GM23338 (cell line): ENCODE measurements at regions not wholly inside any gene's neighbourhood (a gene's known extent, or its start where the extent isn't known, plus 50 kb on each side); places are given as distances from the start of the nearest gene placed in this dataset.

ENCODE experiments used
- ATAC-seq: fragments of 200-7000 bp; cut with Tn5 transposase; 3 replicates; pipeline ENCODE4 v1.9.1; 2020
- DNase-seq: peaks from one replicate; pipeline ENCODE4 v3.0.0-alpha.2; 2015; ENCODE audit warnings: low spot score
- H2AFZ ChIP-seq: fragments of 200-600 bp; sonication (generic); 2 replicates; pipeline ENCODE4 v1.8.0; 2016; ENCODE audit warnings: antibody characterized with exemption, mild to moderate bottlenecking, moderate library complexity
- H3F3A ChIP-seq: fragments of 200-600 bp; sonication (generic); replicated peaks from 2 replicates; pipeline ENCODE4 v1.8.0; 2017; ENCODE audit warnings: antibody characterized with exemption, mixed run types, low read depth
- H3K27ac ChIP-seq: fragments of 200-600 bp; sonication (generic); 2 replicates; pipeline ENCODE4 v1.6.1; 2016; ENCODE audit warnings: low read depth
- H3K27me3 ChIP-seq: fragments of 200-600 bp; sonication (generic); 2 replicates; pipeline ENCODE4 v1.8.0; 2016; ENCODE audit warnings: mild to moderate bottlenecking, mixed run types, moderate library complexity; ENCODE audit not compliant: insufficient read depth
- H3K36me3 ChIP-seq: fragments of 200-600 bp; sonication (generic); 2 replicates; pipeline ENCODE4 v1.8.0; 2016; ENCODE audit warnings: mild to moderate bottlenecking; ENCODE audit not compliant: insufficient read depth
- H3K4me1 ChIP-seq: fragments of 200-600 bp; sonication (generic); 2 replicates; pipeline ENCODE4 v1.8.0; 2016; ENCODE audit warnings: mild to moderate bottlenecking, moderate library complexity; ENCODE audit not compliant: insufficient read depth
- H3K4me2 ChIP-seq: fragments of 200-600 bp; sonication (generic); 2 replicates; pipeline ENCODE4 v1.7.1; 2017; ENCODE audit warnings: mixed run types
- H3K4me3 ChIP-seq: fragments of 200-600 bp; sonication (generic); 2 replicates; pipeline ENCODE4 v1.6.1; 2016; ENCODE audit warnings: mixed run types
- H3K79me2 ChIP-seq: fragments of 200-600 bp; sonication (generic); replicated peaks from 2 replicates; pipeline ENCODE4 v1.8.0; 2017; ENCODE audit warnings: mild to moderate bottlenecking; ENCODE audit not compliant: insufficient read depth
- H3K9me2 ChIP-seq: fragments of 200-600 bp; sonication (generic); 2 replicates; pipeline ENCODE4 v1.8.0; 2017; ENCODE audit not compliant: insufficient read depth
- H4K20me1 ChIP-seq: fragments of 200-600 bp; sonication (generic); replicated peaks from 2 replicates; pipeline ENCODE4 v1.8.0; 2017; ENCODE audit warnings: mild to moderate bottlenecking; ENCODE audit not compliant: insufficient read depth
- H3K27ac Mint-ChIP-seq: 2 replicates; pipeline ENCODE4 v1.8.0; 2020; ENCODE audit warnings: inconsistent platforms, mild to moderate bottlenecking, moderate library complexity, mixed read lengths
- H3K27me3 Mint-ChIP-seq: 3 replicates; pipeline ENCODE4 v1.8.0; 2022; ENCODE audit warnings: low read depth, mild to moderate bottlenecking, moderate library complexity, mixed read lengths, inconsistent platforms; ENCODE audit not compliant: insufficient read depth, poor library complexity
- H3K36me3 Mint-ChIP-seq: 3 replicates; pipeline ENCODE4 v1.8.0; 2021; ENCODE audit warnings: low read depth, mild to moderate bottlenecking, inconsistent platforms, moderate library complexity, mixed read lengths
- H3K4me1 Mint-ChIP-seq: 3 replicates; pipeline ENCODE4 v1.8.0; 2020; ENCODE audit warnings: mild to moderate bottlenecking, inconsistent platforms, mixed read lengths
- H3K4me3 Mint-ChIP-seq: 3 replicates; pipeline ENCODE4 v1.8.0; 2021; ENCODE audit warnings: moderate library complexity, mild to moderate bottlenecking, inconsistent platforms, mixed read lengths
- H3K9me3 Mint-ChIP-seq: 3 replicates; pipeline ENCODE4 v1.8.0; 2020; ENCODE audit warnings: moderate library complexity, mild to moderate bottlenecking, inconsistent platforms, mixed read lengths
- CREB1 ChIP-seq: fragments of 250-450 bp; sonication (Bioruptor Pico); IDR thresholded peaks from 2 replicates; pipeline ENCODE4 v1.5.0; 2020; ENCODE audit warnings: low read depth, mild to moderate bottlenecking, moderate library complexity
- EZH2 ChIP-seq: fragments of 200-600 bp; sonication (generic); IDR thresholded peaks from one replicate; pipeline ENCODE4 v1.8.0; 2017; ENCODE audit warnings: antibody characterized with exemption, mild to moderate bottlenecking, low read depth; ENCODE audit not compliant: unreplicated experiment
- EZH2phosphoT487 ChIP-seq: fragments of 200-600 bp; sonication (generic); IDR thresholded peaks from one replicate; pipeline ENCODE4 v1.8.1; 2018; ENCODE audit warnings: antibody characterized with exemption; ENCODE audit not compliant: unreplicated experiment
- JUNB ChIP-seq: IDR thresholded peaks from one replicate; pipeline ENCODE4 v1.6.1; 2016; ENCODE audit warnings: antibody characterized with exemption; ENCODE audit not compliant: unreplicated experiment
- NANOG ChIP-seq: IDR thresholded peaks from 2 replicates; pipeline ENCODE4 v1.6.1; 2016; ENCODE audit warnings: antibody characterized with exemption, borderline replicate concordance
- POLR2AphosphoS5 ChIP-seq: IDR thresholded peaks from 2 replicates; pipeline ENCODE4 v1.6.1; 2016; ENCODE audit warnings: antibody characterized with exemption, low read depth
- REST ChIP-seq: IDR thresholded peaks from one replicate; pipeline ENCODE4 v1.6.1; 2018; ENCODE audit warnings: antibody characterized with exemption; ENCODE audit not compliant: unreplicated experiment
- STAT1 ChIP-seq: IDR thresholded peaks from one replicate; pipeline ENCODE4 v1.6.1; 2016; ENCODE audit warnings: antibody characterized with exemption; ENCODE audit not compliant: unreplicated experiment
- ZNF114 ChIP-seq: fragments of 250-450 bp; sonication (Bioruptor Pico); IDR thresholded peaks from 2 replicates; pipeline ENCODE4 v1.5.0; 2020; ENCODE audit warnings: mild to moderate bottlenecking, moderate library complexity
- ZNF331 ChIP-seq: fragments of 250-450 bp; sonication (Bioruptor Pico); IDR thresholded peaks from 2 replicates; pipeline ENCODE4 v1.5.0; 2020; ENCODE audit warnings: low read depth, mild to moderate bottlenecking, moderate library complexity
- TF ChIP-seq, protein P1 (sequence below): fragments of 250-450 bp; sonication (Bioruptor Pico); IDR thresholded peaks from 2 replicates; pipeline ENCODE4 v1.5.0; 2020; ENCODE audit warnings: mild to moderate bottlenecking, moderate library complexity
- TF ChIP-seq, protein P2 (sequence below): IDR thresholded peaks from 2 replicates; pipeline ENCODE4 v1.6.1; 2016; ENCODE audit warnings: antibody characterized with exemption
- TF ChIP-seq, protein P3 (sequence below), 2 experiments: fragments of 200-600 bp in 1 of 2; sonication (generic) in 1 of 2; conservative IDR thresholded peaks; 2 replicates each; pipeline versions ENCODE4 v1.5.1 to v1.6.1; 2016 to 2017; ENCODE audit warnings: antibody characterized with exemption in 2 of 2, low read depth in 2 of 2, mild to moderate bottlenecking in 2 of 2, moderate library complexity in 1 of 2

DNA sequence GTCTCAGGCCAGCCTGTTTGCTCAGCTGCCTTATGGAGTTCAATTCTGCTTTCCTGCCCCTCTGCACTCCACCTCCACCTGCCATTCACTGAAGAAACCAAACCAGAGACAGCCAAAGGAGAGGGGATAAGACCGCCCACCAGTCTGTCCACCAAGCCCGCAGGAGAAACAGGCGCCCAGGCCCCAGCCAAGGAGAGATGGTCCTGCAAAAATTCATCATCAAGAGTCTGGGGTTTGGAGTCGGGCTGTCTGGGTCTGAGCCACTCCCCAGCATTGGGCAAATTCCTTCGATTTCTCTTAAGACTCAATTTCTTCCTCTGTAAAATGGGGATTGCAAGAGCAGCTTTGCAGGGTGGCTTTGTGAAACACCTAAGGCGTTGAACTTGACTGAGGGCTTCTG, 121.4 kb upstream of the RUNX3 start:
- Histone ChIP-seq H3K9me2 (no peaks in the 10 kb centered on the region), H3F3A (no peaks in the 10 kb centered on the region), H3K27ac (no peak overlapping the region), H4K20me1 (no peaks in the 10 kb centered on the region), H3K79me2 (no peaks in the 10 kb centered on the region), H3K4me1 (peaks cover 7% of the 10 kb centered on the region), H3K4me2 (no peak overlapping the region), H3K36me3 (no peaks in the 10 kb centered on the region), H3K27me3 (no peaks in the 10 kb centered on the region), H3K4me3 (no peak overlapping the region), H2AFZ (no peak overlapping the region)
- DNase-seq (no peak), ATAC-seq (no peak)
- no peak overlapping the region for H3K4me3 Mint-ChIP-seq
- peaks cover 19% of the 10 kb centered on the region for H3K4me1 Mint-ChIP-seq
- no peaks in the 10 kb centered on the region for H3K9me3 Mint-ChIP-seq
- TF ChIP-seq ZNF331 (CRISPR knock-in tag) (no peak), NANOG (no peak), EZH2 (no peak), REST (no peak), EZH2phosphoT487 (no peak), ZNF114 (CRISPR knock-in tag) (no peak), POLR2AphosphoS5 (no peak), JUNB (no peak), STAT1 (no peak), CREB1 (CRISPR knock-in tag) (no peak)
- TF ChIP-seq, protein P1, sequence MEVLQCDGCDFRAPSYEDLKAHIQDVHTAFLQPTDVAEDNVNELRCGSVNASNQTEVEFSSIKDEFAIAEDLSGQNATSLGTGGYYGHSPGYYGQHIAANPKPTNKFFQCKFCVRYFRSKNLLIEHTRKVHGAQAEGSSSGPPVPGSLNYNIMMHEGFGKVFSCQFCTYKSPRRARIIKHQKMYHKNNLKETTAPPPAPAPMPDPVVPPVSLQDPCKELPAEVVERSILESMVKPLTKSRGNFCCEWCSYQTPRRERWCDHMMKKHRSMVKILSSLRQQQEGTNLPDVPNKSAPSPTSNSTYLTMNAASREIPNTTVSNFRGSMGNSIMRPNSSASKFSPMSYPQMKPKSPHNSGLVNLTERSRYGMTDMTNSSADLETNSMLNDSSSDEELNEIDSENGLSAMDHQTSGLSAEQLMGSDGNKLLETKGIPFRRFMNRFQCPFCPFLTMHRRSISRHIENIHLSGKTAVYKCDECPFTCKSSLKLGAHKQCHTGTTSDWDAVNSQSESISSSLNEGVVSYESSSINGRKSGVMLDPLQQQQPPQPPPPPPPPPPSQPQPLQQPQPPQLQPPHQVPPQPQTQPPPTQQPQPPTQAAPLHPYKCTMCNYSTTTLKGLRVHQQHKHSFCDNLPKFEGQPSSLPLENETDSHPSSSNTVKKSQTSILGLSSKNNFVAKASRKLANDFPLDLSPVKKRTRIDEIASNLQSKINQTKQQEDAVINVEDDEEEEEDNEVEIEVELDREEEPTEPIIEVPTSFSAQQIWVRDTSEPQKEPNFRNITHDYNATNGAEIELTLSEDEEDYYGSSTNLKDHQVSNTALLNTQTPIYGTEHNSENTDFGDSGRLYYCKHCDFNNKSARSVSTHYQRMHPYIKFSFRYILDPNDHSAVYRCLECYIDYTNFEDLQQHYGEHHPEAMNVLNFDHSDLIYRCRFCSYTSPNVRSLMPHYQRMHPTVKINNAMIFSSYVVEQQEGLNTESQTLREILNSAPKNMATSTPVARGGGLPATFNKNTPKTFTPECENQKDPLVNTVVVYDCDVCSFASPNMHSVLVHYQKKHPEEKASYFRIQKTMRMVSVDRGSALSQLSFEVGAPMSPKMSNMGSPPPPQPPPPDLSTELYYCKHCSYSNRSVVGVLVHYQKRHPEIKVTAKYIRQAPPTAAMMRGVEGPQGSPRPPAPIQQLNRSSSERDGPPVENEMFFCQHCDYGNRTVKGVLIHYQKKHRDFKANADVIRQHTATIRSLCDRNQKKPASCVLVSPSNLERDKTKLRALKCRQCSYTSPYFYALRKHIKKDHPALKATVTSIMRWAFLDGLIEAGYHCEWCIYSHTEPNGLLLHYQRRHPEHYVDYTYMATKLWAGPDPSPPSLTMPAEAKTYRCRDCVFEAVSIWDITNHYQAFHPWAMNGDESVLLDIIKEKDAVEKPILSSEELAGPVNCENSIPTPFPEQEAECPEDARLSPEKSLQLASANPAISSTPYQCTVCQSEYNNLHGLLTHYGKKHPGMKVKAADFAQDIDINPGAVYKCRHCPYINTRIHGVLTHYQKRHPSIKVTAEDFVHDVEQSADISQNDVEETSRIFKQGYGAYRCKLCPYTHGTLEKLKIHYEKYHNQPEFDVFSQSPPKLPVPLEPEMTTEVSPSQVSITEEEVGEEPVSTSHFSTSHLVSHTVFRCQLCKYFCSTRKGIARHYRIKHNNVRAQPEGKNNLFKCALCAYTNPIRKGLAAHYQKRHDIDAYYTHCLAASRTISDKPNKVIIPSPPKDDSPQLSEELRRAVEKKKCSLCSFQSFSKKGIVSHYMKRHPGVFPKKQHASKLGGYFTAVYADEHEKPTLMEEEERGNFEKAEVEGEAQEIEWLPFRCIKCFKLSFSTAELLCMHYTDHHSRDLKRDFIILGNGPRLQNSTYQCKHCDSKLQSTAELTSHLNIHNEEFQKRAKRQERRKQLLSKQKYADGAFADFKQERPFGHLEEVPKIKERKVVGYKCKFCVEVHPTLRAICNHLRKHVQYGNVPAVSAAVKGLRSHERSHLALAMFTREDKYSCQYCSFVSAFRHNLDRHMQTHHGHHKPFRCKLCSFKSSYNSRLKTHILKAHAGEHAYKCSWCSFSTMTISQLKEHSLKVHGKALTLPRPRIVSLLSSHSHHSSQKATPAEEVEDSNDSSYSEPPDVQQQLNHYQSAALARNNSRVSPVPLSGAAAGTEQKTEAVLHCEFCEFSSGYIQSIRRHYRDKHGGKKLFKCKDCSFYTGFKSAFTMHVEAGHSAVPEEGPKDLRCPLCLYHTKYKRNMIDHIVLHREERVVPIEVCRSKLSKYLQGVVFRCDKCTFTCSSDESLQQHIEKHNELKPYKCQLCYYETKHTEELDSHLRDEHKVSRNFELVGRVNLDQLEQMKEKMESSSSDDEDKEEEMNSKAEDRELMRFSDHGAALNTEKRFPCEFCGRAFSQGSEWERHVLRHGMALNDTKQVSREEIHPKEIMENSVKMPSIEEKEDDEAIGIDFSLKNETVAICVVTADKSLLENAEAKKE (CRISPR knock-in tag) = no peak
- TF ChIP-seq, protein P2, sequence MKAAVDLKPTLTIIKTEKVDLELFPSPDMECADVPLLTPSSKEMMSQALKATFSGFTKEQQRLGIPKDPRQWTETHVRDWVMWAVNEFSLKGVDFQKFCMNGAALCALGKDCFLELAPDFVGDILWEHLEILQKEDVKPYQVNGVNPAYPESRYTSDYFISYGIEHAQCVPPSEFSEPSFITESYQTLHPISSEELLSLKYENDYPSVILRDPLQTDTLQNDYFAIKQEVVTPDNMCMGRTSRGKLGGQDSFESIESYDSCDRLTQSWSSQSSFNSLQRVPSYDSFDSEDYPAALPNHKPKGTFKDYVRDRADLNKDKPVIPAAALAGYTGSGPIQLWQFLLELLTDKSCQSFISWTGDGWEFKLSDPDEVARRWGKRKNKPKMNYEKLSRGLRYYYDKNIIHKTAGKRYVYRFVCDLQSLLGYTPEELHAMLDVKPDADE = no peak
- TF ChIP-seq, protein P3, sequence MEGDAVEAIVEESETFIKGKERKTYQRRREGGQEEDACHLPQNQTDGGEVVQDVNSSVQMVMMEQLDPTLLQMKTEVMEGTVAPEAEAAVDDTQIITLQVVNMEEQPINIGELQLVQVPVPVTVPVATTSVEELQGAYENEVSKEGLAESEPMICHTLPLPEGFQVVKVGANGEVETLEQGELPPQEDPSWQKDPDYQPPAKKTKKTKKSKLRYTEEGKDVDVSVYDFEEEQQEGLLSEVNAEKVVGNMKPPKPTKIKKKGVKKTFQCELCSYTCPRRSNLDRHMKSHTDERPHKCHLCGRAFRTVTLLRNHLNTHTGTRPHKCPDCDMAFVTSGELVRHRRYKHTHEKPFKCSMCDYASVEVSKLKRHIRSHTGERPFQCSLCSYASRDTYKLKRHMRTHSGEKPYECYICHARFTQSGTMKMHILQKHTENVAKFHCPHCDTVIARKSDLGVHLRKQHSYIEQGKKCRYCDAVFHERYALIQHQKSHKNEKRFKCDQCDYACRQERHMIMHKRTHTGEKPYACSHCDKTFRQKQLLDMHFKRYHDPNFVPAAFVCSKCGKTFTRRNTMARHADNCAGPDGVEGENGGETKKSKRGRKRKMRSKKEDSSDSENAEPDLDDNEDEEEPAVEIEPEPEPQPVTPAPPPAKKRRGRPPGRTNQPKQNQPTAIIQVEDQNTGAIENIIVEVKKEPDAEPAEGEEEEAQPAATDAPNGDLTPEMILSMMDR (conservative IDR thresholded peaks at IDR 0.05; ENCODE audit: low read depth in 2 of 2) = no peak
- H3K27me3 Mint-ChIP-seq = peaks cover 13% of the 10 kb centered on the region
- no peaks in the 10 kb centered on the region for H3K36me3 Mint-ChIP-seq
- no peak overlapping the region for H3K27ac Mint-ChIP-seq
